GM13977 (cell line): ENCODE measurements at regions not wholly inside any gene's neighbourhood (a gene's known extent, or its start where the extent isn't known, plus 50 kb on each side); places are given as distances from the start of the nearest gene placed in this dataset.

ENCODE experiments used
- DNase-seq: peaks from one replicate; pipeline ENCODE4 v3.0.0; 2012; ENCODE audit warnings: low spot score
- CTCF ChIP-seq: IDR thresholded peaks from 2 replicates; pipeline ENCODE4 v1.5.1; 2012; ENCODE audit warnings: mild to moderate bottlenecking, control low read depth; ENCODE audit not compliant: insufficient read depth; ENCODE audit errors: extremely low read depth, missing control alignments
- in situ Hi-C: fragments of 300-500 bp; cut with MboI; formaldehyde crosslinking; loops from one replicate; pipeline ENCODE4 v1.12.0; 2022; ENCODE audit warnings: low sequenced_read_pairs, low pct_unique_long_range_greater_than_20kb, mixed read lengths, inconsistent platforms; ENCODE audit not compliant: unreplicated experiment

DNA sequence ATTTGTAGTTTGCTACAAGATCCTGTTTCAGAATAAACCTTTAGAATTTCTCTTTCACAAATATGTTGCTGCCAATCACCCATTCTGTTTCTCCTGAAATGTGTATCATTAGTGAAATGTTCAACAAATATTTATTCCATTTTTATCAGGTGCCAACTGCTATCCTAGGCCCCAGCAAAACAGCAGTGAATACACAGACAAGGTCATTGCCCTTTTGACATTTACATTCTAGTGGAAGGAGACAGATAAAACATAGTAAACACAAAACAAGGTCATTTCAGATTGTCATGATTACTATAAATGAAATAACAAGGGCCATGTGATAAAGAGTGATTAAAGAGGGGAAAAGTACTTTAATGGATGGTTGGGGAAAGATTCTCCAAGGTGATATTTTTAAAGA, 404.8 kb upstream of the PHF14 start:
- TF ChIP-seq CTCF: no peak
- in situ Hi-C loops: no loop called here
- no peak for DNase-seq

DNA sequence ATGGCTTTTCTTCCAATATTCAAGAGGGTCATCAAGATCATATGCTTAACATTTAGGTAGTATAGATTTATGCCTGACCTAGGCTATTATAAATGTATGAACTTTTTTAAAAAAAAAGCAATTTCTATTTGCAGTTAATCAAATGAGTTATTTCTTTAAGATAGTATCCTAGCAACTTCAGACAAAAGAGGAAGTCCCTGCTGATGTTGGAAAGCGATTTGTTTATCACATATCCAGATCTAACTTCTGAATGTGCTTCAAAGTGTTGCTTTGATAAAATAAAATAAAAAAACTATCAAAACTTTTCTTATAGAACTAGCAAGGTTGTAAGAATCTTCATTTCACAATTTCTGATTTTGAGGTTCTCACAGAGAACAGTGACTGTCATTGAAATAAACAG, 401.9 kb upstream of the PHF14 start:
- no peak for TF ChIP-seq CTCF
- DNase-seq: no peak
- in situ Hi-C loops: no loop called here

DNA sequence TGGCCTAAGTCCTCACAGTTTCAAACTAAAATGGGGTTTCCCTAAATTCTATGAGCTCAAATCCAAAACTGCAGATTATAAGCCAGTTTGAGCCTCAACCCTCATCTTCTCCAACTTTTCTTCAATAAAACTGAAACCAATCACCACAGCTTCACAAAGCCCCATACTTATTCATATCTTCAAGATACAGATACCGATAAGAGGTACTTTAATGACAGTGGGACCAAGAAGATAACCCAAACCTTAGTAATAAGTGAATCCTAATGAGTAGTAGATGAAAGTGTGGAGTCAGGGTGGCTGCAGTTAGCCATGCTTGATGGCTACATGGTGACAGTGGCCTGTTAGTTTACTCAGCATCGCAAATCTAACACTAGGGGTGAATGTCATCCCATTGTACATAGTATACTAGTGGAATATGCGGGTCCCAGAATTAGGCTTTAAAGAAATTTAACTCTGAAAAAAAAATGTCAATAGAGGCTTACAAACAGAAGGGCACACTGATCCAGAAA, 395.8 kb upstream of the PHF14 start:
- in situ Hi-C loops: no loop called here
- TF ChIP-seq CTCF: no peak
- DNase-seq: no peak

GRCh38 chr7:10579561-10579960, 394.1 kb upstream of the PHF14 start:
- DNase-seq: no peak
- TF ChIP-seq CTCF: no peak
- in situ Hi-C loops: no loop called here

GRCh38 chr7:10584886-10585285, 388.8 kb upstream of the PHF14 start:
- no peak for TF ChIP-seq CTCF
- DNase-seq: no peak
- in situ Hi-C loops: no loop called here

DNA sequence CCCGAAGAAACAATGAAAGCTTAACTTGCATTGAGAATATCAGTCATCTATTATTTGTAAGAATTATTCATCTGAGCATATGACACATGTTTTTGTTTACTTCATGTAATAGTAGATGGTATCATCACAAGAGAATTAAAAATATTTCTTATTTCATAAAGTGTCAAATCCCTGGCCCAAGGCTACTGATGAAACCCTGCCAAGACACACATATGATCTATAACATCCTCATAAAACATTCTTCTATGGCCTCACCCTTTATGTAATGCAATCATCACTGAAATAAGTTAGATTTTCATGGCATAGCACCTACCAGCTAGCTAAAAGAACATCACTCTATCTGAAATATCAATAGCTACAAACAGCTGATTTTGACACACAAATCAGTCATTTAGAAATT, 385.6 kb upstream of the PHF14 start:
- no peak for TF ChIP-seq CTCF
- no peak for DNase-seq
- in situ Hi-C loops: no loop called here

GRCh38 chr7:10592604-10593003, 381.1 kb upstream of the PHF14 start:
- DNase-seq: no peak
- TF ChIP-seq CTCF: no peak
- in situ Hi-C loops: no loop called here
